WTC11 (cell line): ENCODE measurements at regions not wholly inside any gene's neighbourhood (a gene's known extent, or its start where the extent isn't known, plus 50 kb on each side); places are given as distances from the start of the nearest gene placed in this dataset.

ENCODE experiments used
- ATAC-seq: fragments of 200-7000 bp; cut with Tn5 transposase; 2 replicates; pipeline ENCODE4 v1.10.0; 2021; ENCODE audit warnings: mild to moderate bottlenecking, moderate library complexity
- CTCF ChIA-PET: fragments of 300-600 bp; sonication (Branson Sonifier 250); formaldehyde crosslinking; loops from one replicate; lab custom pipeline; 2021; ENCODE audit warnings: antibody characterized with exemption; lab: Charles Lee
- POLR2A ChIA-PET: fragments of 350-600 bp; sonication (Branson Sonifier 250); formaldehyde crosslinking; loops from one replicate; lab custom pipeline; 2021; ENCODE audit warnings: antibody characterized with exemption; lab: Charles Lee
- DNase-seq: peaks from one replicate; pipeline ENCODE4 v3.0.0; 2021; ENCODE audit warnings: low spot score
- H3K27ac Mint-ChIP-seq: 2 replicates; pipeline ENCODE4 v1.8.0; 2021; ENCODE audit warnings: mixed read lengths
- H3K27me3 Mint-ChIP-seq: 2 replicates; pipeline ENCODE4 v1.8.0; 2021; ENCODE audit warnings: low read depth, mild to moderate bottlenecking, moderate library complexity, mixed read lengths
- H3K36me3 Mint-ChIP-seq: 2 replicates; pipeline ENCODE4 v1.8.0; 2021; ENCODE audit warnings: mixed read lengths
- H3K4me1 Mint-ChIP-seq: 2 replicates; pipeline ENCODE4 v1.8.0; 2022; ENCODE audit warnings: mixed read lengths
- H3K4me3 Mint-ChIP-seq: 2 replicates; pipeline ENCODE4 v1.8.0; 2021; ENCODE audit warnings: mild to moderate bottlenecking, moderate library complexity, mixed read lengths
- H3K9me3 Mint-ChIP-seq: 2 replicates; pipeline ENCODE4 v1.8.0; 2021; ENCODE audit warnings: mixed read lengths
- ATF3 ChIP-seq: sonication (generic); formaldehyde crosslinking; conservative IDR thresholded peaks from 2 replicates; pipeline ENCODE4 v1.8.1; 2022; ENCODE audit warnings: mild to moderate bottlenecking, missing genetic modification reagents
- CBFB ChIP-seq: sonication (generic); formaldehyde crosslinking; IDR thresholded peaks from 2 replicates; pipeline ENCODE4 v1.8.1; 2022; ENCODE audit warnings: mild to moderate bottlenecking, low read depth, missing genetic modification reagents
- CREB1 ChIP-seq: sonication (generic); formaldehyde crosslinking; IDR thresholded peaks from 2 replicates; pipeline ENCODE4 v1.8.0; 2023; ENCODE audit warnings: mild to moderate bottlenecking, missing genetic modification reagents
- ETV6 ChIP-seq: sonication (generic); formaldehyde crosslinking; IDR thresholded peaks from 2 replicates; pipeline ENCODE4 v1.8.1; 2022; ENCODE audit warnings: mild to moderate bottlenecking, missing genetic modification reagents
- GRHL2 ChIP-seq: fragments of 250-450 bp; sonication (Bioruptor Pico); IDR thresholded peaks from 2 replicates; pipeline ENCODE4 v1.8.0; 2022; ENCODE audit warnings: mild to moderate bottlenecking, moderate library complexity; ENCODE audit not compliant: insufficient replicate concordance, severe bottlenecking
- IRF2 ChIP-seq: sonication (generic); formaldehyde crosslinking; IDR thresholded peaks from 2 replicates; pipeline ENCODE4 v1.8.0; 2022; ENCODE audit warnings: low read depth, missing genetic modification reagents, borderline replicate concordance
- MXD4 ChIP-seq: fragments of 250-450 bp; sonication (Bioruptor Pico); IDR thresholded peaks from 2 replicates; pipeline ENCODE4 v1.8.0; 2021; ENCODE audit warnings: mild to moderate bottlenecking, moderate library complexity, borderline replicate concordance
- OVOL2 ChIP-seq: fragments of 250-450 bp; sonication (Bioruptor Pico); IDR thresholded peaks from 2 replicates; pipeline ENCODE4 v1.9.0; 2021; ENCODE audit warnings: mild to moderate bottlenecking, borderline replicate concordance
- PRDM15 ChIP-seq: sonication (generic); formaldehyde crosslinking; IDR thresholded peaks from 2 replicates; pipeline ENCODE4 v1.8.0; 2022; ENCODE audit warnings: missing genetic modification reagents
- RELA ChIP-seq: sonication (generic); formaldehyde crosslinking; IDR thresholded peaks from 2 replicates; pipeline ENCODE4 v1.8.1; 2022; ENCODE audit warnings: missing genetic modification reagents, mild to moderate bottlenecking, borderline replicate concordance
- ZNF425 ChIP-seq: fragments of 250-450 bp; sonication (Bioruptor Pico); conservative IDR thresholded peaks from 2 replicates; pipeline ENCODE4 v1.9.0; 2021; ENCODE audit warnings: mild to moderate bottlenecking
- ZNF512 ChIP-seq: sonication (generic); formaldehyde crosslinking; IDR thresholded peaks from 2 replicates; pipeline ENCODE4 v1.8.1; 2022; ENCODE audit warnings: missing genetic modification reagents, borderline replicate concordance
- TF ChIP-seq, protein P1 (sequence below): sonication (generic); formaldehyde crosslinking; IDR thresholded peaks from 2 replicates; pipeline ENCODE4 v1.8.1; 2022; ENCODE audit warnings: mild to moderate bottlenecking, missing genetic modification reagents, moderate library complexity, borderline replicate concordance
- TF ChIP-seq, protein P2 (sequence below): sonication (generic); formaldehyde crosslinking; IDR thresholded peaks from 2 replicates; pipeline ENCODE4 v1.8.1; 2023; ENCODE audit warnings: mild to moderate bottlenecking, missing genetic modification reagents

DNA sequence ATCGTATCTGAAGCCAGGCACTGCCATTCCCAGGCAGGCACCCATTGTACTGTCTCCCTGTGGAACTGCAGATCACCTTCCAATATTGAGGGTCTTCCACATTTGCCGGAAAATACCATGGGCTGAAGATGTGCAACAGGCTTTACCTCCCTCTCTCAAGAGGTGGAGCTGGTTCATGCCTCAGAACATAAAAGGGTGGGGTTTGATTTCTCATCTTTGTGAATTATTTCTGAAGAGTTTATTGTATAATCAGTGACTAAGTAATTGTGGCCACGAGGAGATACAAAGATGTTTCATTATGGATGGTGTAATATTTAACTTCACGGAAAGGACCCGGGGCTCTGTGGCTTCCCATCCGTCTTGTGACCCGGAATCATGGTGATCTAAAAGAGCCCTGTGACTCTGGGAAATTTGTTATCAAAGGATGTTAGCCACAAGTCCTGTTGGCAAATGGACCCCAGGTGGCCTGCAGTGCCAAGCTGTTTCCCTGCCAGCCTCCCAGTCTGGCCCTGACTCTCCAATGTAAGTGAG lies 230.5 kb downstream of the LACC1 start:
- TF ChIP-seq PRDM15 (CRISPR knock-in tag): no peak
- no peak for TF ChIP-seq ZNF512 (CRISPR knock-in tag)
- TF ChIP-seq OVOL2 (CRISPR knock-in tag): no peak
- TF ChIP-seq, protein P1, sequence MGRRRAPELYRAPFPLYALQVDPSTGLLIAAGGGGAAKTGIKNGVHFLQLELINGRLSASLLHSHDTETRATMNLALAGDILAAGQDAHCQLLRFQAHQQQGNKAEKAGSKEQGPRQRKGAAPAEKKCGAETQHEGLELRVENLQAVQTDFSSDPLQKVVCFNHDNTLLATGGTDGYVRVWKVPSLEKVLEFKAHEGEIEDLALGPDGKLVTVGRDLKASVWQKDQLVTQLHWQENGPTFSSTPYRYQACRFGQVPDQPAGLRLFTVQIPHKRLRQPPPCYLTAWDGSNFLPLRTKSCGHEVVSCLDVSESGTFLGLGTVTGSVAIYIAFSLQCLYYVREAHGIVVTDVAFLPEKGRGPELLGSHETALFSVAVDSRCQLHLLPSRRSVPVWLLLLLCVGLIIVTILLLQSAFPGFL (CRISPR knock-in tag): no peak
- no peak for TF ChIP-seq IRF2 (CRISPR knock-in tag)
- TF ChIP-seq CREB1 (CRISPR knock-in tag): no peak
- no peak for TF ChIP-seq ATF3 (CRISPR knock-in tag)
- no peak for TF ChIP-seq ZNF425 (CRISPR knock-in tag)
- TF ChIP-seq RELA (CRISPR knock-in tag): no peak
- no peak for TF ChIP-seq ETV6 (CRISPR knock-in tag)
- no peak for TF ChIP-seq GRHL2 (CRISPR knock-in tag)
- TF ChIP-seq MXD4: no peak
- TF ChIP-seq, protein P2, sequence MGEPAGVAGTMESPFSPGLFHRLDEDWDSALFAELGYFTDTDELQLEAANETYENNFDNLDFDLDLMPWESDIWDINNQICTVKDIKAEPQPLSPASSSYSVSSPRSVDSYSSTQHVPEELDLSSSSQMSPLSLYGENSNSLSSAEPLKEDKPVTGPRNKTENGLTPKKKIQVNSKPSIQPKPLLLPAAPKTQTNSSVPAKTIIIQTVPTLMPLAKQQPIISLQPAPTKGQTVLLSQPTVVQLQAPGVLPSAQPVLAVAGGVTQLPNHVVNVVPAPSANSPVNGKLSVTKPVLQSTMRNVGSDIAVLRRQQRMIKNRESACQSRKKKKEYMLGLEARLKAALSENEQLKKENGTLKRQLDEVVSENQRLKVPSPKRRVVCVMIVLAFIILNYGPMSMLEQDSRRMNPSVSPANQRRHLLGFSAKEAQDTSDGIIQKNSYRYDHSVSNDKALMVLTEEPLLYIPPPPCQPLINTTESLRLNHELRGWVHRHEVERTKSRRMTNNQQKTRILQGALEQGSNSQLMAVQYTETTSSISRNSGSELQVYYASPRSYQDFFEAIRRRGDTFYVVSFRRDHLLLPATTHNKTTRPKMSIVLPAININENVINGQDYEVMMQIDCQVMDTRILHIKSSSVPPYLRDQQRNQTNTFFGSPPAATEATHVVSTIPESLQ (CRISPR knock-in tag): no peak
- TF ChIP-seq CBFB (CRISPR knock-in tag): no peak
- TF ChIP-seq, all 79 proteins: peak for 0
- ATAC-seq (no peak), DNase-seq (no peak)
- ChIA-PET CTCF (no interaction called here), POLR2A (no interaction called here)
- Mint-ChIP-seq H3K36me3 (no peaks in the 10 kb centered on the region), H3K27me3 (peaks cover 7% of the 10 kb centered on the region), H3K4me3 (no peak overlapping the region), H3K4me1 (peaks cover under 1% of the 10 kb centered on the region), H3K27ac (no peak overlapping the region), H3K9me3 (no peaks in the 10 kb centered on the region)
